ENCODE measurements at regions not wholly inside any gene's neighbourhood (a gene's known extent, or its start where the extent isn't known, plus 50 kb on each side); places are given as distances from the start of the nearest gene placed in this dataset.

DNA sequence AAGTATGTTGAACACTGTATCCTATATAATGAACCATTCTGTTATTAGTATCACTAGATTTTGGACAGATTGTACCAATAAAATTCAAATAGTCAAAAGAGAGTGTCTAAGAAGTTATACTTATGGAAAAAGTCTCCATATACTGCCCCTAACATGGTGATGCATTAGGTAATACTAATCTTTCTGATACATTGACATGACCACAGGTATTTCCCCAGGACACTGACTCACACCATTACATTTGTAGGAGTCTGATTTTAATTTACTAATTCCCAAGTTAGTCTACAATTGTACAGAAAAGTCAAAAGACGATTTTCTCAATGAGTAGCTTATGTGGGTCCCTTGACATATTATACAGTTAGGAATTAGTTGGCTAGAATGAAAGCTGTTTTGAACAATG lies 593.8 kb downstream of the ISL1 start:
- H3K27me3 ChIP-seq: no peaks in the 10 kb centered on the region
- H3K27ac ChIP-seq: no peak overlapping the region

DNA sequence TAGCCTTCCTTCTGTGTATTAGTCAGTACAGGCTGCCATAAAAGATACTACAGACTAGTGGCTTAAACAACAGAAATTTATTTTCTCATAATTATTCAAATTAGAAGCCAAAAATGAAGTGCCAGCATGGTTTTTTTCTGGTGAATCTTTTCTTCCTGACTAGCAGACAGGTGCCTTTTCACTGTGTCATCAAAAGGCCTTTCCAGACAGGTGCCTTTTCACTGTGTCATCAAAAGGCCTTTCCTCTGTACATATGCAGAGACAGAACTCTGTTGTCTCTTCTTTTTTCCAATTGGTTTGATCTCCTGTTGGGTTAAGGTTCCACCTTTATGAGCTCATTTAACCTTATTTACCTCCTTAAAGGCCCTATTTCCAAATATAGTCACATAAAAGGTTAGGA lies 599.9 kb downstream of the ISL1 start:
- H3K4me1 ChIP-seq: no peaks in the 10 kb centered on the region
- no peaks in the 10 kb centered on the region for H3K9me3 ChIP-seq
- no peak overlapping the region for H3K27ac ChIP-seq
- TF ChIP-seq, protein P1, sequence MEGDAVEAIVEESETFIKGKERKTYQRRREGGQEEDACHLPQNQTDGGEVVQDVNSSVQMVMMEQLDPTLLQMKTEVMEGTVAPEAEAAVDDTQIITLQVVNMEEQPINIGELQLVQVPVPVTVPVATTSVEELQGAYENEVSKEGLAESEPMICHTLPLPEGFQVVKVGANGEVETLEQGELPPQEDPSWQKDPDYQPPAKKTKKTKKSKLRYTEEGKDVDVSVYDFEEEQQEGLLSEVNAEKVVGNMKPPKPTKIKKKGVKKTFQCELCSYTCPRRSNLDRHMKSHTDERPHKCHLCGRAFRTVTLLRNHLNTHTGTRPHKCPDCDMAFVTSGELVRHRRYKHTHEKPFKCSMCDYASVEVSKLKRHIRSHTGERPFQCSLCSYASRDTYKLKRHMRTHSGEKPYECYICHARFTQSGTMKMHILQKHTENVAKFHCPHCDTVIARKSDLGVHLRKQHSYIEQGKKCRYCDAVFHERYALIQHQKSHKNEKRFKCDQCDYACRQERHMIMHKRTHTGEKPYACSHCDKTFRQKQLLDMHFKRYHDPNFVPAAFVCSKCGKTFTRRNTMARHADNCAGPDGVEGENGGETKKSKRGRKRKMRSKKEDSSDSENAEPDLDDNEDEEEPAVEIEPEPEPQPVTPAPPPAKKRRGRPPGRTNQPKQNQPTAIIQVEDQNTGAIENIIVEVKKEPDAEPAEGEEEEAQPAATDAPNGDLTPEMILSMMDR (IDR thresholded peaks at IDR 0.05): no peak
- no peaks in the 10 kb centered on the region for H3K36me3 ChIP-seq
- no peaks in the 10 kb centered on the region for H3K27me3 ChIP-seq
- DNase-seq (ENCODE audit: low spot score): no peak
- H3K4me3 ChIP-seq: no peak overlapping the region

More for the DNA sequence above, 593.8 kb downstream of the ISL1 start:
- H3K36me3 ChIP-seq: no peaks in the 10 kb centered on the region
- no peaks in the 10 kb centered on the region for H3K9me3 ChIP-seq
- no peak overlapping the region for H3K4me3 ChIP-seq
- TF ChIP-seq, protein P1 (IDR thresholded peaks at IDR 0.05): no peak
- no peaks in the 10 kb centered on the region for H3K4me1 ChIP-seq
- DNase-seq (ENCODE audit: low spot score): no peak

DNA sequence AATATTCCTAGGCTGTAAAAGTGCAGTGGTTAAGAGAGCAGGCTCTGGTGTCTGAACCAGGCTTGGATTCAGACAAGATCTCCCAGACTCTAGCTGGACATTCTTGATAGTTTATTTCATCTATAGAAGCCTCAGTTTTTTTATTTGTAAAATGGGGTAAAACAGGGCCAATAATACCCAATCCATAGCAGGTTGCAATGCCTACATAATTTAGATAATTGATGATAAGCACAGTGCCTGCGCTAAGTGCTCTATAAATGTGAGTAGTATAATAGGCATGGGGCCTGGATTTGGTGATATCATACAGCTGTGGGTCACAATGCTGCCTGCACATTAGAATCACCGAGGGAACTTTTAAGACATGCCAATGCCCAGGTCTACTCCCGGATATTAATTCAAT lies 603.5 kb downstream of the ISL1 start:
- H3K36me3 ChIP-seq: no peaks in the 10 kb centered on the region

DNA sequence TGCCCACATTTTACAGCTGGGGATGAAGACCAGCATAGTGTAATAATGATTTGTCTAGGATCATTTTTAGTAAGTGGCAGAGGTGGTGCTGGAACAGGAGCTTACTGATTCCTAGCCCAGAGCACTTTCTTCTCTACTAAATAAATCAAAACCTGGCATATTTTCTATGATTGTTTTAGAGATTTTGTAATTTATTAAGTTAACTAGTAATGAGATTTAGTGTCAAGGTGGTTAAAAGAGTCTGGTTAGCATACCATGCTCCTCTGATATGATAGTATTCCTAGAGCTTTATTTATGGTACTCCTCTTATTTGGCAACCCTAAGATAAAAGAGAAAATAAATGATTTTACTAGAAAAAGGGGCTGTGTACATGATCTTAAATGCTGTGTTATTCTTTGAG lies 604.0 kb downstream of the ISL1 start:
- Histone ChIP-seq H3K36me3 (no peaks in the 10 kb centered on the region), H3K27ac (no peak overlapping the region), H3K9me3 (no peaks in the 10 kb centered on the region), H3K4me1 (no peaks in the 10 kb centered on the region), H3K27me3 (no peaks in the 10 kb centered on the region), H3K4me3 (no peak overlapping the region)
- TF ChIP-seq, protein P1 (IDR thresholded peaks at IDR 0.05): no peak
- no peak for DNase-seq (ENCODE audit: low spot score)

More for the DNA sequence above, 603.5 kb downstream of the ISL1 start:
- H3K27me3 ChIP-seq: no peaks in the 10 kb centered on the region
- no peak overlapping the region for H3K4me3 ChIP-seq
- H3K27ac ChIP-seq: no peak overlapping the region
- no peak for DNase-seq (ENCODE audit: low spot score)
- H3K4me1 ChIP-seq: no peaks in the 10 kb centered on the region
- TF ChIP-seq, protein P1 (IDR thresholded peaks at IDR 0.05): no peak
- no peaks in the 10 kb centered on the region for H3K9me3 ChIP-seq

DNA sequence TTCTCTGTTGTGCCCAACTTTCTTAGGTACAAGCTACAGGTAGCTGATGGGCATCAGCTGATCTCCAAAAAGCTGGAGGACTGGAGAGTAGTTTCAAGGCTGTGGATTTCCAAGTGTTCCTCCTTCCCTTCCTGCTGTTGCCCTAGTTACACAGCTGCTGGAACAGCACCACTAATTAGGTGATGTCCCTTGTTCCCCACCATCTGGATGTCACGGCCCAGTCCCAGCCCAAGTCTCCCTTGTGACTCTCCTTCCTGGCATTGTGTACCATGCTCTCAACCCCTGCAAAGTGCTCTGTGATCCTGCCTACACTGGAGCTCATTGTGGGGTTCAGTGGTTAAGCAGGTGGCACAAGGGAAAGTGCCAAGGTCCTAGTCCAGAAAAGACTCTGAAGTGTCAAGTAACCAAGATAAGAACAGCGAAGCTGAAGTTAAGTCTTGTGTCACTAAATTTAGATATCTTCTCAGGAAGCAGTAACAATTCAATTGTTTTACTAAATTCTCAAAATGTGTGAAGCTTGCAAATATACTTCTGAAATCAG lies 604.5 kb downstream of the ISL1 start:
- Histone ChIP-seq H3K4me1 (no peaks in the 10 kb centered on the region), H3K27me3 (no peaks in the 10 kb centered on the region), H3K27ac (no peak overlapping the region), H3K4me3 (no peak overlapping the region), H3K36me3 (no peaks in the 10 kb centered on the region), H3K9me3 (no peaks in the 10 kb centered on the region)
- DNase-seq (ENCODE audit: low spot score): no peak
- TF ChIP-seq, protein P1 (IDR thresholded peaks at IDR 0.05): no peak

DNA sequence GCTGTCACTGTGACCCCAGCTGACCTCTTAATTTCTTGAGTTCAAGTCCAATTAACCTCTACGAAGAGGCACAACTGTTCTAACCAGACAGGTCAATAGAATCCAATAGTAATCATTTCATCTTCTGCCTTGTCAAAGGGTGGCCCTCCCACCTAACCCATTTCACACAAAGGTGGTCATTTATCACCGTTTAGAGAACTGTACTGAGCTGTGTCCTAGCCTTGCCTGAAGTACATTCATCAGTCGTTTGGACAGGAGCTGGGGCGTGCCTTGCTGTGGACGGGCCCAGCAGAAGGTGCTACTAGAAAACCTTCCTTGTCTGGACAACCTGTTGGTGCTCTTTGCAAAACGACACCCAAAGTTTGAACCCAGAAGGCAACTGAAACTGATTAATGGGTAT lies 605.4 kb downstream of the ISL1 start:
- DNase-seq (ENCODE audit: low spot score): no peak
- TF ChIP-seq, protein P1 (IDR thresholded peaks at IDR 0.05): no peak
- H3K4me3 ChIP-seq: no peak overlapping the region
- no peaks in the 10 kb centered on the region for H3K36me3 ChIP-seq
- H3K27me3 ChIP-seq: no peaks in the 10 kb centered on the region
- H3K27ac ChIP-seq: no peak overlapping the region
- no peaks in the 10 kb centered on the region for H3K9me3 ChIP-seq
- no peaks in the 10 kb centered on the region for H3K4me1 ChIP-seq
